ENCODE measurements at regions not wholly inside any gene's neighbourhood (a gene's known extent, or its start where the extent isn't known, plus 50 kb on each side); places are given as distances from the start of the nearest gene placed in this dataset.

DNA sequence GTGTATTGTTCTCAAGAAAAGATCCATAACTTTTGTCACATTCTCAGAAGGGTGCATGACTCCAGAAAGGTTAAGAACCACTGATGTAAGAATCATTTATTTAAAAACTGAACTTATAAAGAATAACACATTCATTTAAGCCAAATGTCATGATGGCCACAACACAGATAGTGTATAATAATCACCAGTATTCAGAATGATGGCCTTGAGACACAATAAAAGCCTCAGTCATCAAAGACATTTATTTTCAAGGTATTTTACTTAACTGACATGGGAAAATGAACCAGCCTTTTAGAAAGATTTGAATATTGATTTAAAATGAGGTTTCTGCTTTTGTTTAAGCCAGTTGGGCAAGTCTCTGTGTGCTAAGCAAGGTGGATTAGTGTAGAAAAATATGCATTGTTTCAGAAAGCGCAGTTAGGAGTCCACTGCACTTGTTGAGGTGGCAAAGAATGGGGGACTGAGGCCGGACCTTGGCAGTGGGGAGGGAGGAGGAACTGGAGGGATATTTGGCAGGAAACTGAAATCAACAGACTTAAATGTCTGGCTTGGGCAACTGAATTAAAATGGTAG is 371.9 kb upstream of the ESRRG start:
- no peak for TF ChIP-seq CTCF (IDR thresholded peaks at IDR 0.05; ENCODE audit: low read depth, low read length)
- no peak overlapping the region for H3K4me3 ChIP-seq (ENCODE audit: low read depth, low read length)

DNA sequence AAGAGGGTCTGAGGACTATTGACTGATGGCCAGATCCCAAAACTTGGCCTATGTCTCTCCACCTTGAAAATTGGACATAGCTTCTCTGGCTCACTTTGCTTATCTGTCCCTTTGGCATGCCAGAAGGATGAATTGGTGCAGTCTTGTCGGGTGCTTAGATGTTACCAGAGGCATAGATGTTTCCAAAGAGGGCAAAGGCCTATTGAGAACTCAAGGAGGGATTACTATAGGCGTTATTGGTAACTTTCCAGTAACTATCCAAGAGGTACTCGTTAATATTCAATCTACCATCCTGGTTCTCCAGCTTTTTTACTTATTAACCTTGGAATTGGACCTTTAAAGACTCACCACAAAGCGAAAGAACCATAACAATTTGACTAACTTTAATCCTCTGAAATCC is 368.3 kb upstream of the ESRRG start:
- TF ChIP-seq CTCF (IDR thresholded peaks at IDR 0.05; ENCODE audit: low read depth, low read length): no peak
- H3K4me3 ChIP-seq (ENCODE audit: low read depth, low read length): no peak overlapping the region

- no peak overlapping the region for H3K4me3 ChIP-seq (ENCODE audit: low read depth, low read length)
- no peak for TF ChIP-seq CTCF (IDR thresholded peaks at IDR 0.05; ENCODE audit: low read depth, low read length)
These were observed 367.1 kb upstream of the ESRRG start for GRCh38 chr1:217090060-217090911.

DNA sequence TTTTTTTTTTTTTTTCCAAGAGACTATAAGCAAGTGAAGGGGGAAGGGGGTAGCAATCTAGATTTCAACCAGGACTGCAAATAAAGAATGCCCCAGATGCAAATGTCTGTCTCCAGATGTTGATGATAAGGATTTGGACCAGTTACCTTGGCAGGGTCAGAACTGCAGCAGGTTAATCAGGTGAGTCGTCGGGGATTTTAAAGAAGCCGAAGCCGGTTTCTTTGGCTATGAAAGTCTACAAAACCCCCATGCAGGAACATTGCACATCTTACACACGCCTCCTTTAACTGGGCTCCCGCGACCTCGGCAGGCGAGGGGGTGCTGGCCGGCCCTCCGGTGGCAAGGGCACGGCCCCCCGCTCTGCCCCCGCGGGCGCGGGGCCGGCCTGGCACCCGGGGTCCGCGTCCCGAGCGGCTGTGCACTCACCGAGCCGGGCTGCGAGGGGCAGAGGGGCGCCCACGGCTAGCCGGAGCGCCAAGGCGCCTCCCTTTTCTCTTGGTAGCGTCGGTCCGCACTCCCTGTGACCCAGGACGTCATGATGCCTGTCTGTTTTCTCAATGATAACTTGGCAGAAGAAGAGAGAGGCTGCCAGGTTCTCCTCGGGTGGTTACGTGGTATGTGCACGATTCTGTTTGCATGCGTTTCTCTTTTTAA is 366.3 kb upstream of the ESRRG start:
- peak overlapping the region; percentile 20; the same call in 1 of the 2 replicates for H3K4me3 ChIP-seq (ENCODE audit: low read depth, low read length)
- TF ChIP-seq CTCF (IDR thresholded peaks at IDR 0.05; ENCODE audit: low read depth, low read length): no peak

GRCh38 chr1:217088521-217089284 is 365.5 kb upstream of the ESRRG start:
- TF ChIP-seq CTCF (IDR thresholded peaks at IDR 0.05; ENCODE audit: low read depth, low read length): no peak
- no peak overlapping the region for H3K4me3 ChIP-seq (ENCODE audit: low read depth, low read length)

DNA sequence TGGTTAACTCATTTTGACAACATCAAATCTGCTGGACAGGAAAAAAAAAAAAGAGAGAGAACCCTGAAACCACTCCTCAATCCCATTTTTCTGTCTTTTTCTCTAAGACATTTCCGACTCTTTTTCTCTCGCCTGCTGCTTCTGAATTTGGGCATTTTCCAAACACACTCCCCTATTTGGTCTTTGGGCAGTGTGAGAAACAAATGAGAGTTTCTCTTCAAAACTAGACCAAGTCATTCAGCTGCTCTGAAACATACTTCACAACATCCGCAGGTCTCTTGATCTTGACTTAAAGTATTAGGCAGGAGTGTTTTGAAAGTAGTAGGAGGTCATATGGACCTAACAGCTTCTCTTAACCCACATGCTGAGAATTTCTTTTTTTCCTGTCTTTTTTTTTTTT is 364.8 kb upstream of the ESRRG start:
- no peak overlapping the region for H3K4me3 ChIP-seq (ENCODE audit: low read depth, low read length)
- TF ChIP-seq CTCF (IDR thresholded peaks at IDR 0.05; ENCODE audit: low read depth, low read length): no peak

All from WI38 (cell line).